SK-N-MC (cell line): ENCODE measurements at regions not wholly inside any gene's neighbourhood (a gene's known extent, or its start where the extent isn't known, plus 50 kb on each side); places are given as distances from the start of the nearest gene placed in this dataset.

Source experiments
- EZH2 ChIP-seq: fragments of 200-600 bp; sonication (generic); IDR thresholded peaks from one replicate; pipeline ENCODE4 v1.6.1; 2017; ENCODE audit warnings: antibody characterized with exemption
- POLR2AphosphoS5 ChIP-seq: IDR thresholded peaks from 2 replicates; pipeline ENCODE4 v1.6.1; 2012; ENCODE audit warnings: mild to moderate bottlenecking, low read depth, low read length, borderline replicate concordance

DNA sequence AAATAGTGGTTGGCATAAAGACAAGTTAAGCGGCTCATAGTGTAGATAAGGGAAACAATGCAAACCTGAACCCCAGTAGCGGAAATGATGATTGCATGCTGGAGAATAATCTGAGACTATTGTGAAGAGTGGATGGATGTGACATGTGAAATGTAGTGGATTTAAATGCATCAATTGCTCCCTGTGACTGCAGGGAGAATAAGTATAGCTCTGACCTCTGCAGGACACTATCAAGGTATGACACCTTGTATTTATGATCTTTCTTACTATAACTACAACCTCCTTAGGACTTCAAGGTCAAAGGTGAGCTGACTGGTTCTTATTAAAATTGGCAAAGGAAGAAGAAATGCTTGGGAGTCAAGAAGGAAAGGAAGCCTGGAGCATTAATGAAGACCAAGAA, 285.6 kb downstream of the GRIN2B start:
- TF ChIP-seq EZH2 (no peak), POLR2AphosphoS5 (no peak)
